ENCODE measurements at regions not wholly inside any gene's neighbourhood (a gene's known extent, or its start where the extent isn't known, plus 50 kb on each side); places are given as distances from the start of the nearest gene placed in this dataset.

DNA sequence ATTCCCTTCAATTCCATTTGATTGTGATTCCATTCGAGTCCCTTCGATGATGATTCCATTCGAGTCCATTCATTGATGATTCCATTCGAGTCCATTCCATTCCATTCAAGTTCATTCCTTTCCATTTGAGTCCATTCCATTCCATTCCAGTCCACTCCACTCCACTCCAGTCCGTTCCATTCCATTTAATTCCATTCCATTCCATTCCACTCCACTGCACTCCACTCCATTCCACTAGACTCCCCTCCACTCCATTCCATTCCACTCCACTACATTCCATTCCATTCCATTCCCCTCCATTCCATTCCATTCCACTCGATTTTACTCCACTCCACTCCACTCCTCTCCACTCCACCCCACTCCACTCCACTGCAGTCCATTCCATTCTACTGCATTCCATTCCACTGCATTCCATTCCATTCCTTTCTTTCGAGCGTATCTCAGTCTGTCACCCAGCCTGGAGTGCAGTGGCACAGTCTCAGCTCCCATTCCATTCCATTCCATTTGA, 115.7 kb downstream of the ZNF92 start:
- TF ChIP-seq, protein P1, sequence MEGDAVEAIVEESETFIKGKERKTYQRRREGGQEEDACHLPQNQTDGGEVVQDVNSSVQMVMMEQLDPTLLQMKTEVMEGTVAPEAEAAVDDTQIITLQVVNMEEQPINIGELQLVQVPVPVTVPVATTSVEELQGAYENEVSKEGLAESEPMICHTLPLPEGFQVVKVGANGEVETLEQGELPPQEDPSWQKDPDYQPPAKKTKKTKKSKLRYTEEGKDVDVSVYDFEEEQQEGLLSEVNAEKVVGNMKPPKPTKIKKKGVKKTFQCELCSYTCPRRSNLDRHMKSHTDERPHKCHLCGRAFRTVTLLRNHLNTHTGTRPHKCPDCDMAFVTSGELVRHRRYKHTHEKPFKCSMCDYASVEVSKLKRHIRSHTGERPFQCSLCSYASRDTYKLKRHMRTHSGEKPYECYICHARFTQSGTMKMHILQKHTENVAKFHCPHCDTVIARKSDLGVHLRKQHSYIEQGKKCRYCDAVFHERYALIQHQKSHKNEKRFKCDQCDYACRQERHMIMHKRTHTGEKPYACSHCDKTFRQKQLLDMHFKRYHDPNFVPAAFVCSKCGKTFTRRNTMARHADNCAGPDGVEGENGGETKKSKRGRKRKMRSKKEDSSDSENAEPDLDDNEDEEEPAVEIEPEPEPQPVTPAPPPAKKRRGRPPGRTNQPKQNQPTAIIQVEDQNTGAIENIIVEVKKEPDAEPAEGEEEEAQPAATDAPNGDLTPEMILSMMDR (optimal IDR thresholded peaks at IDR 0.05 in 1 of 3, IDR thresholded peaks at IDR 0.05 in 1 of 3, conservative IDR thresholded peaks at IDR 0.05 in 1 of 3; ENCODE audit: extremely low read depth in 1 of 3, insufficient read depth in 2 of 3, low read length in 3 of 3), result no peak
- TF ChIP-seq EZH2 (IDR thresholded peaks at IDR 0.05; ENCODE audit: low read length), result no peak

All from keratinocyte (primary cell).